Natural killer cell (primary cell): ENCODE measurements at regions not wholly inside any gene's neighbourhood (a gene's known extent, or its start where the extent isn't known, plus 50 kb on each side); places are given as distances from the start of the nearest gene placed in this dataset.

Source experiments
- ATAC-seq, 3 donors: fragments of 150-1000 bp in 2 of 3; fragments of 200-7000 bp in 1 of 3; cut with Tn5 transposase; 1 replicate in 1 of 3; 2 replicates in 2 of 3; pipeline ENCODE4 v1.10.0; 2021; ENCODE audit warnings: mild to moderate bottlenecking in 2 of 3, moderate library complexity in 2 of 3
- DNase-seq, 2 donors: peaks; one replicate each; pipeline versions ENCODE4 v3.0.0 to v3.0.0-alpha.2; 2013 to 2021; ENCODE audit warnings: mixed read lengths in 1 of 2
- H3K27ac ChIP-seq: one replicate; pipeline ENCODE4 v1.5.1; 2013; ENCODE audit warnings: mild to moderate bottlenecking, low read length
- H3K27me3 ChIP-seq: one replicate; pipeline ENCODE4 v1.6.1; 2013; ENCODE audit warnings: low read length; ENCODE audit not compliant: control insufficient read depth, insufficient read depth
- H3K36me3 ChIP-seq: one replicate; pipeline ENCODE4 v1.6.1; 2013; ENCODE audit warnings: low read length; ENCODE audit not compliant: control insufficient read depth, insufficient read depth
- H3K4me1 ChIP-seq: one replicate; pipeline ENCODE4 v1.6.1; 2013; ENCODE audit warnings: low read length; ENCODE audit not compliant: control insufficient read depth, insufficient read depth
- H3K4me3 ChIP-seq: one replicate; pipeline ENCODE4 v1.5.1; 2013; ENCODE audit warnings: low read length
- H3K9me3 ChIP-seq: one replicate; pipeline ENCODE4 v1.6.1; 2013; ENCODE audit warnings: low read length; ENCODE audit not compliant: control insufficient read depth, insufficient read depth
- H3K27ac Mint-ChIP-seq, 2 donors: one replicate each; pipeline ENCODE4 v1.8.0; 2022; ENCODE audit warnings: mild to moderate bottlenecking in 2 of 2, mixed read lengths in 2 of 2, moderate library complexity in 1 of 2
- H3K27me3 Mint-ChIP-seq, 2 donors: one replicate each; pipeline ENCODE4 v1.8.0; 2022; ENCODE audit warnings: low read depth in 2 of 2, mixed read lengths in 2 of 2
- H3K36me3 Mint-ChIP-seq: one replicate; pipeline ENCODE4 v1.8.0; 2022; ENCODE audit warnings: mixed read lengths
- H3K4me1 Mint-ChIP-seq, 2 donors: one replicate each; pipeline ENCODE4 v1.8.0; 2022; ENCODE audit warnings: mixed read lengths in 2 of 2
- H3K4me3 Mint-ChIP-seq: one replicate; pipeline ENCODE4 v1.8.0; 2022; ENCODE audit warnings: mild to moderate bottlenecking, moderate library complexity, mixed read lengths
- H3K9me3 Mint-ChIP-seq, 2 donors: one replicate each; pipeline ENCODE4 v1.8.0; 2022; ENCODE audit warnings: mixed read lengths in 2 of 2
- WGBS: methylation state at CpG from one replicate; pipeline ENCODE4 v1.1.7; 2013; ENCODE audit warnings: missing lambda C conversion rate; ENCODE audit not compliant: insufficient coverage; 5-methylcytosine and 5-hydroxymethylcytosine counted together
- intact Hi-C: fragments of 100-400 bp; cut with micrococcal nuclease; formaldehyde crosslinking; loops from one replicate; pipeline ENCODE4 v1.14.2; 2022
- TF ChIP-seq, protein P1 (sequence below): fragments of 200-600 bp; IDR thresholded peaks from one replicate; pipeline ENCODE4 v1.8.0; 2022; ENCODE audit warnings: antibody characterized with exemption

DNA sequence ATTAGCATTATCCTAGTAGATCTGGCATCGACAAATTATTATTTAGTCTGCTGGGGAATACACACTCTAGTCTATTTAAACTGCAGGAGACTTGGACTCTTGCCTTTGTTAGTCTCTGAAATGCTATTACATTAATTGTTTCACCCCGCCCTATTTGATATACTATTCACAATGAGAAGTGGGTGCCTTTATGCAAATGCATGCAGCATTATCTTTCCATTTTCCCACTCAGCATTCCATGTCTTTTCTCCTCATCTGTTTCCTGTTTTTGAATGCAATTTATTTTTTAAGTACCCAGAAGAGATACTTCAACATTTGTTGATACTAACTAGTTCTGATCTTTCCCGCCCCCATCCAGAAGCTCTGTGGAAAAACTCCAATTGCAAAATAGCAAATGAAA is 395.3 kb upstream of the NXPH2 start:
- WGBS, result 93% methylated on average over 3 of the region's 3 CpGs
- Mint-ChIP-seq H3K27ac (no peak overlapping the region), H3K4me1 (no peaks in the 10 kb centered on the region), H3K27me3 (no peaks in the 10 kb centered on the region), H3K4me3 (no peak overlapping the region), H3K36me3 (no peaks in the 10 kb centered on the region), H3K9me3 (peaks cover 23 to 27% of the 10 kb centered on the region in 2 donors)
- ATAC-seq (no peak), DNase-seq (no peak)
- Histone ChIP-seq H3K36me3 (no peaks in the 10 kb centered on the region), H3K4me1 (no peaks in the 10 kb centered on the region), H3K27ac (no peak overlapping the region), H3K4me3 (no peak overlapping the region), H3K27me3 (no peaks in the 10 kb centered on the region), H3K9me3 (no peaks in the 10 kb centered on the region)
- TF ChIP-seq, protein P1, sequence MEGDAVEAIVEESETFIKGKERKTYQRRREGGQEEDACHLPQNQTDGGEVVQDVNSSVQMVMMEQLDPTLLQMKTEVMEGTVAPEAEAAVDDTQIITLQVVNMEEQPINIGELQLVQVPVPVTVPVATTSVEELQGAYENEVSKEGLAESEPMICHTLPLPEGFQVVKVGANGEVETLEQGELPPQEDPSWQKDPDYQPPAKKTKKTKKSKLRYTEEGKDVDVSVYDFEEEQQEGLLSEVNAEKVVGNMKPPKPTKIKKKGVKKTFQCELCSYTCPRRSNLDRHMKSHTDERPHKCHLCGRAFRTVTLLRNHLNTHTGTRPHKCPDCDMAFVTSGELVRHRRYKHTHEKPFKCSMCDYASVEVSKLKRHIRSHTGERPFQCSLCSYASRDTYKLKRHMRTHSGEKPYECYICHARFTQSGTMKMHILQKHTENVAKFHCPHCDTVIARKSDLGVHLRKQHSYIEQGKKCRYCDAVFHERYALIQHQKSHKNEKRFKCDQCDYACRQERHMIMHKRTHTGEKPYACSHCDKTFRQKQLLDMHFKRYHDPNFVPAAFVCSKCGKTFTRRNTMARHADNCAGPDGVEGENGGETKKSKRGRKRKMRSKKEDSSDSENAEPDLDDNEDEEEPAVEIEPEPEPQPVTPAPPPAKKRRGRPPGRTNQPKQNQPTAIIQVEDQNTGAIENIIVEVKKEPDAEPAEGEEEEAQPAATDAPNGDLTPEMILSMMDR, result no peak
- intact Hi-C loops, result no loop called here

DNA sequence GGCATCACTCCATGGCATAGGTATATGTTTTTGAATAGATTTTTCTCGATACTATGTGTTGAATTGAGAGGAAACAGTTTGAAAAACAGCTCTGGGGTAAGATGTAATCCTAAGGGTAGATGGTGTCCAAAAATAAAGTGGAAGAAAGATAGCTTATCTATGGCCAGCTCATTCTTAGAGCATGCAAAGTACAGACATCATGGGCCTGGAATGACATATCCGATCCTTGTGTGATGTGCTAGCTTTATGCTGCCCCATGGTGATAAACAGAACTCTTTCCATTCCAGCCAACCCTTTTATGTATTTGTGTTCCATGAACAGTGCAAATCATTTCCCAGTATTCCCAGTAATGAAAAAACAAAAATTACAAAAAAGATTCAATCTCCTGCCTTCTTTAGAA is 390.2 kb upstream of the NXPH2 start:
- peaks cover 11 to 17% of the 10 kb centered on the region in 2 donors for H3K9me3 Mint-ChIP-seq
- TF ChIP-seq, protein P1, result no peak
- Histone ChIP-seq H3K27ac (no peak overlapping the region), H3K36me3 (no peaks in the 10 kb centered on the region), H3K4me1 (no peaks in the 10 kb centered on the region), H3K27me3 (no peaks in the 10 kb centered on the region), H3K4me3 (no peak overlapping the region), H3K9me3 (no peaks in the 10 kb centered on the region)
- ATAC-seq (no peak), DNase-seq (no peak)
- no peaks in the 10 kb centered on the region for H3K36me3 Mint-ChIP-seq
- 67% methylated on average over 2 of the region's 2 CpGs for WGBS
- intact Hi-C loops, result no loop called here
- H3K27me3 Mint-ChIP-seq, result no peaks in the 10 kb centered on the region
- no peak overlapping the region for H3K27ac Mint-ChIP-seq
- no peaks in the 10 kb centered on the region for H3K4me1 Mint-ChIP-seq
- no peak overlapping the region for H3K4me3 Mint-ChIP-seq

DNA sequence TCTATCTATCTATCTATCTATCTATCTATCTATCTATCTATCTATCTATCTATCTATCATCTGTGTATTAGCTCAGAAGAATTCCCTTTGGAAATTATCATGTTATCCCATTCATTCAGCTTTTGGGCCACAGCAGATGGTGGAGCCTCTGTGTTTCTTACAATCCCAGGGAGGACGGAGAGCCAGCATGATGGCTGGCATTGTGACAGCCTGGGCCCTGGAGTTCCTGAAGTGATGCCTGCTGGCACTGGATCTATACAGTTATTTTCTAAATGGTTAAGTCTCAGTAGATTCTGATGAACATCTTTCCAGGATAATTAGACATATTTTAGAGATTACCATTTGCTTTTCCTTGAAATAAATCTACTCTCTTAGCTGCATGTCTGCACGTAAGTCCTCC is 385.4 kb upstream of the NXPH2 start:
- H3K27ac ChIP-seq, result no peak overlapping the region
- H3K9me3 ChIP-seq, result no peaks in the 10 kb centered on the region
- Mint-ChIP-seq H3K27ac (no peak overlapping the region), H3K36me3 (no peaks in the 10 kb centered on the region), H3K9me3 (peaks cover 10 to 11% of the 10 kb centered on the region in 2 donors), H3K27me3 (no peaks in the 10 kb centered on the region), H3K4me1 (no peaks in the 10 kb centered on the region), H3K4me3 (no peak overlapping the region)
- no peak overlapping the region for H3K4me3 ChIP-seq
- no peaks in the 10 kb centered on the region for H3K27me3 ChIP-seq
- TF ChIP-seq, protein P1, result no peak
- ATAC-seq (no peak), DNase-seq (no peak)
- no peaks in the 10 kb centered on the region for H3K4me1 ChIP-seq
- intact Hi-C loops, result no loop called here
- no peaks in the 10 kb centered on the region for H3K36me3 ChIP-seq
- 82% methylated on average over 2 of the region's 2 CpGs for WGBS

DNA sequence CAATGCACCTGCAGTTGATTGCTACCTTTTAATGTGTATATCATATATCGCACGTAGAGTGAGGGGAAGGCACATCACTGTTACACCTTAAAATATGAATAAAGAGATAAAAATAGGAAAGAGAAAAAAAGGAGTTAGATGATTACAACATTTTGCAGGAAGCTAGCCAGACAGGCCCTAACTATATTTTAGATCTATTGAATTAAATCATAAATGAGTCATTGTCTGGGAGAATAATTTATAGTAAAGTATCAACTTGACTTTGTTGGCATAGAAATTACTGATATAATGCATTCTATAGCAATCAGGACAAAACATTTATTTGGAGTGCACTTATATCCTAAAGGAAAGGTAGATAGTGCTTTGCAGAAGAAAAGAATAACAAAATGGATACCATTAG is 384.9 kb upstream of the NXPH2 start:
- H3K4me1 Mint-ChIP-seq, result no peaks in the 10 kb centered on the region
- no peak overlapping the region for H3K4me3 Mint-ChIP-seq
- H3K4me1 ChIP-seq, result no peaks in the 10 kb centered on the region
- intact Hi-C loops, result no loop called here
- TF ChIP-seq, protein P1, result no peak
- no peak overlapping the region for H3K4me3 ChIP-seq
- DNase-seq (no peak), ATAC-seq (no peak)
- no peaks in the 10 kb centered on the region for H3K27me3 ChIP-seq
- peaks cover 10 to 11% of the 10 kb centered on the region in 2 donors for H3K9me3 Mint-ChIP-seq
- no peaks in the 10 kb centered on the region for H3K9me3 ChIP-seq
- no peak overlapping the region for H3K27ac ChIP-seq
- no peaks in the 10 kb centered on the region for H3K27me3 Mint-ChIP-seq
- WGBS, result no CpG with 5 or more reads among the region's 2 CpGs
- no peaks in the 10 kb centered on the region for H3K36me3 Mint-ChIP-seq
- no peak overlapping the region for H3K27ac Mint-ChIP-seq
- no peaks in the 10 kb centered on the region for H3K36me3 ChIP-seq
